Stimulated activated CD4-positive, alpha-beta T cell treated with anti-CD3 and anti-CD28 coated beads, Interleukin-15, amount 100 ng/mL, for 24 hours (primary cell): ENCODE measurements at regions not wholly inside any gene's neighbourhood (a gene's known extent, or its start where the extent isn't known, plus 50 kb on each side); places are given as distances from the start of the nearest gene placed in this dataset.

Experiments
- DNase-seq: peaks from one replicate; pipeline ENCODE4 v3.0.0-alpha.2; 2020

DNA sequence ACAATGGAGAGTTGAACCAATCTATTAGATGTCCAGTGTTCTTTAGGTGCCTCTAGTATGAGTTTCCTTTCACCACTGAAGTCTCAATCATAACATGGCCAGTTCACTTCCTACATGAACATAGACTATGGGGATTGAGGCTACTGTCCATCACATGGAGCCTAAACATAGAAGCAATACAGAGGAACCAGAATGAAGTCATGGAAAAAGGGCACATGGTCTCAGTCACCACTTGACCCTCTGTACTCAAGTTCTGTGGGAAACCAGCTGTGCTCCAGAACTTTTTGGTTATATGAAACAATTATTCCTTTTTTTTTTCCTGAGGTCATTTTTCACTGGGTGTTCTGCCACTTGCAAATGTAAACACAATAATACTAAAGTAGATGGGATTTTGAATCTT, 762.5 kb downstream of the CBLN4 start:
- no peak for DNase-seq

DNA sequence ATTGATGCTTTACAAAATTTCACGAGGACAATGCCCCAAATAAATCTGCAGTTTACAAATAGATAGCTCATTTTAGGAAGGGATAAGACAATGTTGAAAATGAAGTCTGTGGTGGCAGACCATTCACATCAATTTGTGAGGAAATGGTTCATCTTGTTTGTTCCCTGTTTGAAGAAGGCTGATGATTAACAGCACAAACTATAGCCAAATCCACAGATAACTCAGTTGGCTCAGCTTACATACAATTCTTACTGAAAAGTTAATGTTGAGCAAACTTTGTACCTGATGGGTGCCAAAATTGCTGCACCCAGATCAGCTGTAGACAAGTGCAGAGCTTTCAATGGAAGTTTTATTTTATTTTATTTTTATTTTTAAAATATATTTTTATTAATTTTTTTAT, 763.9 kb downstream of the DOK5 start:
- DNase-seq = no peak

DNA sequence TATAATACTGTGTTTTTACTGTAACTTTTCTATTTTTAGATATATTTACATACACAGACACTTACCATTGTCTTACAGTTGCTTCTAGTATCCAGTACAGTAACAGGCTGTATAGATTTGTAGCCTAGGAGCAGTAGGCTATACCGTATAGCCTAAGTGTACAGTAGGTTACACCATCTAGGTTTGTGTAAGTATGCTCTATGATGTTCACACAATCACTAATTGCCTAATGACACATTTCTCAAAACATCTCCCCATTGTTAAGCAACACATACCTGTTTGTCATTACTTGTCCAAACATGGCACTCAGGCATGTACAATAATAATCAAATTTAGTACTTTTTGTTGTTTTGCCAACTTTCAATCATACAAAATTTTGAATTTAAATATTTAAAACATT, 757.3 kb downstream of the DOK5 start:
- DNase-seq = no peak

DNA sequence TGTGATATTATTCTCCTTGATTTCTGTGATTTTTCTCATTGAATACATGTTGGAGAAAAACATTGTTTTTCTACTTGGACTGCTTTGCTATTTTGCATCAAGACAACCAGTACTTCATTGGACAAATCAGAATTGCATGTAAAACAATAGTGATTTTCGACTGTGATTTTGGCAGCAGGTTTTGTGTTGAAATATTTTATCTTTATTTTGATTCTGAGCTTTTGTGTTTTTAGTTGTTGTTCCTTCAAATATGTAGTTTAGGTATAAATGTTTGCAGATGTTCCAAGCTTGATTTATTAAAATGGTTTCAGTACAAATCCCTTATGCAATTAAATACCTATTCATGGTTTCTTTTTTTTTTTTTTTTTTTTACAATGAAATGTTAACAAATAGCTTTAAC, 754.1 kb downstream of the DOK5 start:
- DNase-seq = no peak

DNA sequence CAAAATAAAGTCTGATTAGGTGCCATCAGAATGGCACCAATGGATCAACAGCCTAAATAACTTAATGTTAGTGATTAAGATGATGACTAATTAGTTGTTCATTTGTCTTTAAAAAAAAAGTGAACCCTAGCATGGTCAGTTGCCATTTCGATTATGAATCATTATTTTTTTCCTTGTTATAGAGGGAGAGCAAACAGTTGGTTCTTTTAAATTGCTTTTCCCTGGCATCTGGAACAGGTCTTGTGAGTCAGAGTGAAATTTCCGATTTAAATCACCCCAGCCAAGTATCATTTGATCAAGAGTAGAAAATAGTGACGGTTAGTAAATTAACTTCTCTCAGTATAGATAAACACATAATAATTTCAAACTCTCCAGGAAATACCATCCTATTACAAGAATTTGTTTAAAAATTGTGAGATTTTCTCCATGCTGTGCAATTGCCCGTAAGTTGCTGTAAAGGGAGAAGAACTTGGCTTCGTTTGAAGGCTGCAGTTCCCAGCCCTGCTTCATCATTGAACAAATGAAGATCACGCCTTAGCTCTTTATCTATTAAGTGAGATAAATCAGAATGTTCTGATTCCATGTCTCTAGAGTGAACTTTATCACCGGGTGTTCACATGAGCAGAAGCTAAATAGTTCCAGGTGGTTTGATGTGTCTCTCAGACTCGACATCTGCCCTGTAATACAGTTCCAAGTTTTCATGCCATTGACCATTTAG, 741.3 kb downstream of the DOK5 start:
- no peak for DNase-seq

DNA sequence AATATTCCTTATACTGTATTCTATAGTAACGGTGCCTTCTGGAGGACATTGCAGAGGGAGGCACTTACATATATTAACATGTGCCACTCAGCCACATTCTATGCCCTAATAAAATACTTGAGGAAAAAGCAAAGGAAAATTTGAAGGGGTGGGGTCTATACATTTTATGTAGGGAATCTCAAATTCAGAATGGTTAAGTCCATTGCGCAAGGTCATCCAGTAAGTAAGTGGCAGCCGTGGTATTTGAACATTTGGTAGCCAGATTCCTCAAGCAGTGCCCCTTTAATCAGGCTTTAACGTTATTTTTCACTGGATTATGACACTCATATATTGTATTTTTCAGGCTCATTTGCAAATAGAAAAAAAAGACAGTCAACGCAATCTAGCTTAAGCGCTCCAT, 738.3 kb downstream of the DOK5 start:
- no peak for DNase-seq

DNA sequence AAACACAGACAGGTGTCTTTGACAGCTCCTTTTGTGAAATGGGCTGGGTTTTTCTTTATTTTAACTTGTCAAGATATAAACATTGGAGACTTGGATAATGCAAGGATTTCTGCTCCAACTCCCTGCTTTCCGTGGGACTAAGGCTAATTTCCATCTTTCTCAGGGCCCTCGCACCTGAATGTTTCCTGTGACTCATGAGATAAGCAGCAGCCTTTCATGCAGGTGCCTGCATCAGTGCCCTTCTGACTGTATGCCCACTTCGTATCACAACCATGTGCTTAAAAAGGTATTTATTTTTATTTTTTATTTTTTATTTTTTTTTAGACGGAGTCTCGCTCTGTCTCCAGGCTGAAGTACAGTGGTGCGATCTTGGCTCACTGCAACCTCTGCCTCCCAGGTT, 736.1 kb downstream of the DOK5 start:
- no peak for DNase-seq

DNA sequence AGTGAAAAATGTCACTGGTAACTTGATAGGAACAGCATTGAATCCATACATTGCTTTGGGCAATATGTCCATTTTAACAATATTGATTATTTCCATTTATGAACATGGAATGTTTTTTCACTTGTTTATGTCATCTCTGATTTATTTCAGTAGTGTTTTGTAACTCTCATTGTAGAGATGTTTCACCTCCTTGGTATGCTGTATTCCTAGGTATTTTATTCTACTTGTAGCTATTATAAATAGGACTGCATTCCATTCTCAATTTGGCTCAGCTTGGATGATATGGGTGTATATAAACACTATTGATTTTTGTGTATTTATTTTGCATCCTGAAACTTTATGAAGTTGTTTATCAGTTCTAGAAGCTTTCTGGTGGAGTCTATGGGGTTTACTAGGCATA, 730.3 kb downstream of the DOK5 start:
- DNase-seq = no peak

DNA sequence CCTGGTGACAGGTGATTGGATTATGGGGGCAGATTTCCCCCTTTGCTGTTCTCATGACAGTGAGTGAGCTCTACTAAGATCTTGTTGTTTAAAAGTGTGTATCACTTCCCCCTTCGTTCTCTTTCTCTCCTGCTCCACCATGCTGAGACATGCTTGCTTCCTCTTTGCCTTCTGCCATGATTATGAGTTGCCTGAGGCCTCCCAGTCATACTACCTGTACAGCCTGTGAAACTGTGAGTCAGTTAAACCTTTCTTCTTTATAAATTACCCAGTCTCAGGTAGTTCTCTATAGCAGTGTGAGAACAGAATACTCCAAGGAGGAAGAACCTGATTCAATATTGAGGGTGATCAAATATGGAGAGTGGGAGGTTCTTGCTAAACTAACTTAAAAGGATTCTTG, 724.9 kb downstream of the DOK5 start:
- no peak for DNase-seq

DNA sequence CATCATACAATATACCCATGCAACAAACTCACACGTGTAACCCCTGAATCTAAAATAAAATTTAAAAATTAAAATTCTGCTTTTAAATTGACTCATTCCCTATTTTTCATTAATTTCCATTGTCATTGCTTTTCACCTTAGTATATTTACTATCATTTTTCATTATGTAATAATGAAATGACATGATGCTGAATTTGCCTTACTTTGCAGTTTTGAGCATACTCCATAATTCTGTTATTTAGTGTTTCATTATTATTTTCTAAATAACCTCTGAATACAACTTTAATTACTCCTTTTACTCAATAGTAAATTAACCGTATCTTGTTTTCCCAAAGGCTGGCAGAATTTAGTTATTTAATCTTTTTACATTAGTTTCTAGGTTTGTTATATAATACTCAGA, 719.6 kb downstream of the DOK5 start:
- no peak for DNase-seq

DNA sequence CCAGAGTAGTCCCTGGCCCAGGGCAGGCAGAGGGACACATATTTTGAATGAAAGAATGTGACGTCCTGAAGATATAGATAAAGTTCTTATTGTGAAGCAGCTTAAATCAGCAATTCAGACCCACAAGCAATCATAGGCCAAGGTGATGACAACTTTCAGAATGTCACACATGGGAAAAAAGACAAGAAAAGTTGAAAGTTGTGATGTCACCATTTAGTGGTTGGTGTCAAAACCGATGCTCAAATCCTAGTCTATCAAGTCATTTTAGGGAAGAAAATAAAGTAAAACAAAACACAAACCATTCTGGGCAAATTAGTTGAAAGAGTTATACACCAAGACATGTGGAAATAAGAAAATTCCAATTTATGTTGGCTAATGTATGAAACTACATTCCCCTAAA, 710.8 kb downstream of the DOK5 start:
- DNase-seq = no peak

DNA sequence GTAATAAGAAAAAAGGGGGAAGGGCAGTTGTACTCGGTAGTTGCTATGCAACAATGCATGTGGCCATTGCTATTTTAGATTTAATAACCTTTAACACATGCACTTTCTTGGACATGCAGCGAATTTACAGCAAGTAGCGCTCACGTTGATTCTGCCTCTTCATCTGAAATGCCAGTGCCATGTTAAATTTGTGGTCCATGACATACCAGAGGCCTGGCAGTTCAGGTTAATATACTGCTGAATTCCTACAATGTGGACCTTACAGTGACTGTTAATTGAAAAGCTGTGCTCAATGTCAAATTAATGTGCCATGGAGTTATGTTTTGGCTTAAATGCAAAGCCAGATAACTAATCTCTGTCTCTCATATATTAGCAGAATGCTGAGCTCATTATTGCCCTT, 699.7 kb downstream of the DOK5 start:
- DNase-seq = no peak

DNA sequence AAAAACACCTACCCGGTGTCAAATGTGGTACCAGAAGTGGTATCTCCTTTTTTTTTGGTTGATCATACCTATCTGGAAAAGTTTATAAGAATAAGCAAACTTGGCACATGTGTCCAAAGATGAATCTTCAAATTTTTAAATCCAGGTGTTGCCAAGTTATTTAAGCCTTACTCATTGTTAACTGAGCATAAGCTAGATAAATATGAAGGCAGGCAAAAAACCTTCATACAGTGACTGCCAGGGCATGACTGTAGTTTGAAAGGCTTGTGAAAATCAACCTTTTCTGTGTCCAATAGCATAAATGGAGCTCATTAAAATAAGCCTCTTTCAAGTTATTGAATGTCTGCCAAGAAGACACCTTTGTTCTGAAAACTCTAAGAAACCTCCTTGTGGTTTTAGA, 699.2 kb downstream of the DOK5 start:
- no peak for DNase-seq

DNA sequence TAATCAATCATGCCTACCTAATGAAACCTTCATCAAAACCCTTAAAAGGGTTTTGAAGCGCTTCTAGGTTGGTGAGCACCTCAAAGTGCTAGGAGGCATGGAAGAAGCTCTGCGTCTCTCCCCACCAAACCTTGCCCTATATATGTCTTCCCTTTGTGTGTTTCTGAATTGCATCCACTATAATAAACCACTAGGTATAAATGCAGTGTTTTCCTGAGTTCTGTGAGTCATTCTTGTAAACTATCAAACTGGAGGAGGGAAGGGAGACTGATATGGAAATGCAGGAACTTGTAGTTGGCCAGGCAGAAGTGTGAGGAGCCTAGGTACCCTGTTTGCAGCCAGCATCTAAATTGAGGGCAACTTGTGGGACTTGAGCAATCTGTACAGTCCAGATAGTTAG, 698.8 kb downstream of the DOK5 start:
- no peak for DNase-seq

DNA sequence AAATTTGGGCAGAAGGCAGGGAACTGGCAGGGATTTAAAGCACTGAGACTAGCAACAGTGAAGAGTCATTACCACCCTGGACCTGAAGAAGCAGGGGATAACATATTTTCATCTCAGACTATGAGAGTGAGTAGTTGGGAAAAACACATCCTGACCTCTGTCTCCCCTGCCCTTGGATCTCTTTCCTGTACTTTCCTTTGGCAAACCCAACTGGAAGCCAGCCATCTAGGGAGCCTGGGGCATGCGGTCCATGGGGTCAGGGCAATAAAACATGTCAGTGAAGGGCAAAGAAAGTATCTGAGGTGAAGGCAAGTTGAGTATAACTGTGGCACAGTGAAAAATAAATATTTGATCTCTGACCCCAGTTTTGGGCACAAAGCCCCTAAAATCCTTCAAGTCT, 698.2 kb downstream of the DOK5 start:
- DNase-seq = no peak

DNA sequence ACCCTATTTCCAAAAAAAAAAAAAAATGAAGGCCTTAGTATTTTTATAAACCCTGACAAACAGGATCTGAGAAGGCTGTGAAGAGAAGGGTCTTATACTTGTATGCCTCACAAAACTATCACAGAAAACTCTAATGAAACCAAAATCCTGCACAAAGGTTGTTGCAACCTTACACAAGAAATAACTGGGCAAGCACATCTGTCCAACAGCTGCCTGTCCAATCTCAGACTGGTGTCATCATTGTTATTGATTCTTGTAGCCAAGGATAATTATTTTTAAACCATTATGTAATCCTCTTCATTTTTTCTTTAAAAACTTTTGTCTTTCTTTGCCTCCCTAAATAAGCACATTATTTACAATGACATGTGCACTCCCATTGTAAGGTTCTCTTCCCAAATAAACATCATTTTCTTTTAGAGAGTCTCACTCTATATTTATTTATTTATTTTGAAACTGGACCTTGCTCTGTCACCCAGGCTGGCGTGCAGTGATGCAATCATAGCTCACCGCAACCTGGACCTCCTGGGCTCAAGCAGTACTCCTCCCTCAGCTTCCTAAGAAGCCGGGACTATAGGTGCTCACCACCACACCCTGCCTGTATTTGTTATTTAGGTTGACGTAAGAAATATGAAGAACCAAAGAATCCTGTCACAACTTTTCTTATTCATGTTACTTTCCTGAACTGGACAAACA, 697.1 kb downstream of the DOK5 start:
- no peak for DNase-seq

DNA sequence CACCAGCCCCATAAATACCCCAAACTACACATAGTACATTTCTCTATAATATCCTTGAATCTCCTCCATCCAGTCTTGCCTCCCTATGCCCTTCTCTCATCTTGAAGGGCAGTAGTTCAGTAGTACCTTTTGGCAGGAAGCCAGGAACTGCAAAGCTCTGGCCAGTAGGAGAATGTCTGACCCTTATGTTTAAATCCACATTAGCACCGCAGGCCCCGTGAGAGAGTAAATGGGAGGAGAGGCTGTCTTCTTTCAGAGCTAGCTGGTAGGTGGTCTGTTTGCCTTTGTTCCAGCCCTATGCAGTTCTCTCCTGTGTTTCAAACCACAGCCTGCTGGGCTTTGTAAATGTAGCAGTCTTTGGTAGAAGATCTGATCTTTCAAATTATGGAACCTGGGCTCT, 690.7 kb downstream of the DOK5 start:
- DNase-seq = no peak

DNA sequence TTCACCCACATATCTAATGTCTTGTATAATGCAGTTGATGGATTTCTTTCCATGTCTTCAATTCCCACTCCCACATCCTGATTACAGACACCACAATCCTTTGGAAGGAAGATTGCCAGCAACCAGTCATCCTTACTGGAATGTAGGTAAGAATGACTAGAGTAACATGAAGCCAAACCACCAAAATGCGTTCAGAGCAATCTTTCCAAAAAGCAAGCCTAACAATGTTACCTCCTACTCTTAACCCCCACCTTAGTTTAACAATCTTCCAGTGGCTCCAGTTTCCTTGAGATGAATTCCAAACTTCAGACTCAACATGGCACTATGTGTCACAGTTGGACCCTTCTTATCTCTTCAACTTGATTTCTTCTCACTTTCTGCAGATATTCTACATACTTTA, 685.6 kb downstream of the DOK5 start:
- no peak for DNase-seq

DNA sequence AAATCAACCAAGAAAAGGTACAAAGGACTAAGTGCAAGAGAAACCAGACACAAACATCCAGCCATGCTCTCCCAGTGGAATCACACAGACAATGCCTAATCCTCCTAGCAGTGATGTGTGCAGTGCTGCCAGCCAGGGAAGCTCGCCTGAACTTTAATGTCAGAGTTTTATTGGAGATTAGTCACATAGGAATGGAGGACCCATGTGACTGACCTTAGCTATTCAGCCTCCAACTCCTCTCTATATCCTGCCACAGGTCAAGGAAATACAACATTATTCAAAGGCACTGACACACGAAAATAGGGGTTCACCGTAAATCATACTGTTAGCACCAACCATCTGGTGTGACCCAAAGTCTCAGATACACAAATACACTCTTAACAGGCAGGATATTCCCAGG, 684.6 kb downstream of the DOK5 start:
- DNase-seq = no peak

DNA sequence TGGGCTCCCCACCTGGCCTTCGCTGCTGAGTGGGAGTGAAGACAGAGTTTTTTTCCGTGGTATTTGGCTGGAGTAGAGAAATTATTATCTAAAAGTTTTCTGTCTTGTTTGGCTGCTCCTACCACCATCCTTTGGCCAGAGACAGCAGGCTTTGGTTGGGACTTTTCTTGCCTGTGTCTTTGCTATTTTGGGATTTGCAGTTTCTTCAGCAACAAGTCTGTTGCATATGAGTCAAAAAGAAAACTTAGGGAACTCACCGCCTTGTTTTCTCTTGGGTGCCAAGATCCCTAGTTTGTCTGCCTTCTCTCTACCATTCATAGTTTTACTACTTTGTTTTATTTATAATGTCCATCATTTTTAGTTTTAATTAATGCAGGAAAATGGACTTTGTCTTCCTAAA, 683.8 kb downstream of the DOK5 start:
- no peak for DNase-seq

DNA sequence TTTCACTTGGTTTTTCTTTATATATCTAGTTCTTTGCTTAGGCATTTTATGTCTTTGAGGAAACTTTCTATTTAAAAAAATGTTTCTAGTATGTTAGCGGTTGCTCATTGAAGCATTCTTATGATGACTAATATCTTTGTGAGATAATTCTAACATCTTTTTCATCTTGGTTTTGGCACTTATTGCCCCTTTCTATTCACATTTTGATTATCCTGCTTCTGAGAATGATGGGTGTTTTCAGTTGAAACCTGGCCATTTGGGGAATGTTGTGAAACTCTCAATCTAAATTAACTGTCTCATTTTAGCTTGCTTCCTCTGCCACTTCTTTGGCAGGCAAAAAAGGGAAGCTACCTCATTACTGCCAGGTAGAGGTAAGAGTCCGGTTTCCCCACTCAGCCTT, 683.1 kb downstream of the DOK5 start:
- DNase-seq = no peak

DNA sequence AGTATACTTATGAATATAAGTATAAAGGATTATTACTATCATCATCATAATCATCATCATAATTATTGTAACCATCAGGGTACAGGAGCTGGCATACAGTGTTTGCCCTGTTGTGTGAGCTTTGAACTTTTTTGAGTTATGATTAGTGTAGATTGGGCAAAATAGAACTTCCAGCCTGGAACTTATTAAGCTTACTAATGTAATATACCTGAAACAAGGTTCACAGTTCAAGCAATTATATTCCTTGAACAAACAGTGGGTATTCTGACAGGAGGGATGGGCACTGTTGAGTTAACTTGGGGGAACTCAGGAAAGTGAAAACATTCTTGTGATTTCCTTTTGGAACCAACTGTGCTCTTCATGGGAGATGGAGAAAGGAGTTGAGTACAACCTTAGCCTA, 680.0 kb downstream of the DOK5 start:
- no peak for DNase-seq

DNA sequence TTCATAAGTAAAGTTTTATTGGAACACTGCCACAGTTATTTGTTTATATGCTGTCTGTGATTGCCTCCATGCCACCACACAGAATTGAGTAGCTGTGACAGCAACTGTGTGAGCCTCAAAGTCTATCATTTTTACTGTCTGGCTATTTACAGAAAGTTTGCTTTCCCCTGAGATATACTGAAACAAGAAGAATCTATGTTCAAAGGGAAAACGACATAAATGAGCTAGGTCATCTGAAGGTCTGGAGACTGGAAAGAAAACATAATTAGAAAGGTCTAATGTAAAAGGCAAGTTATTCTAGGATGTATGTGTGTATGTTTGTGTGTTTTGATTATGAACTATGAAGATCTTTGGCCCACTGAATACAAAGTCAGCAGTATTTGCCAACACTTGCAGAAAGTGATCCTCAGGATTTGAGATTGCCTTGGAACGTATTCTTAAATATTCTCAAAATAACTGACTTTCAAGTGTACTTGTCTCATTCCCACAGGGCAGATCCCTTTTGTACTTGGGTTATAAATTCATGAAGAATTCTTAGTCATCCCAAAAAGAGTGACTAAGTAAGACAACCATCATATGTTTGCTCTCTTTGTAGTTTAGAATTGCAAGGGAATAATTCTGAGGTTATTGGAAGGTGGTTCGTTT, 677.7 kb downstream of the DOK5 start:
- DNase-seq = no peak

DNA sequence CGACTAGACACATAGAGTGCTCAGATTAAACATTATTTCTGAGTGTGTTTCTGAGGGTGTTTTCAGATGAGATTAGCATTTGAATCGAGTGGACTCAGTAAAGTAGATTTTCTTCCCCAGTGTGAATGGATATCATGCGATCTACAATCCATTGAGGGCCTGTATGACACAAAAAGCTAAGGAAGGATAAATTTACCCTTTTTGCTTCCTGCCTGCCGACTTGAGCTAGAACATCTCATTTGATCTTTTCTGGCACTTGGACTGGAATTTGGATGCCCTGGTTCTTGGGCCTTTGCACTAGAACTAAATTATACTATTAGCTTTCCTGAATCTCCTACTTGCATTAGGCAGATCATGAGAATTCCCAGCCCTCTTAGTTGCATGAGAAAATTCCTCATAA, 675.8 kb downstream of the DOK5 start:
- DNase-seq = no peak

DNA sequence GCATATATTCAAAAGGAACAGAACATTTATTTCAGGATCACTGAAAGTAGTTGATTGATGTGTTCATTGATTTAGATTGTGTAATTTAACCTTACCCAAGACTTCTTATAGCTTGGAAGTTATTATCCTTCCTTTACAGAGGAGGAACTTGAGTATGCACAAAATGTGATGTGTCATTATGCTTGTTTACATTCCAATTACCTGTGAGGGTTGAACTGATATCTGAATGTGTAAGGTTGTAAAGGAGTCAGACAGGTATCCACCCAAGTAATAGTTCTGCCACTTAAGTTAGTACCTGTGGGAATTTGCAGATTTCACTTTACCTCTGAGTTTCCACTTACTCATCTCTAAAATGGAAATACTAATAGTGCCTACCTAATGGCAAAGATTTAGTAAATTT, 668.2 kb downstream of the DOK5 start:
- DNase-seq = no peak
